ENCODE measurements at regions not wholly inside any gene's neighbourhood (a gene's known extent, or its start where the extent isn't known, plus 50 kb on each side); places are given as distances from the start of the nearest gene placed in this dataset.

DNA sequence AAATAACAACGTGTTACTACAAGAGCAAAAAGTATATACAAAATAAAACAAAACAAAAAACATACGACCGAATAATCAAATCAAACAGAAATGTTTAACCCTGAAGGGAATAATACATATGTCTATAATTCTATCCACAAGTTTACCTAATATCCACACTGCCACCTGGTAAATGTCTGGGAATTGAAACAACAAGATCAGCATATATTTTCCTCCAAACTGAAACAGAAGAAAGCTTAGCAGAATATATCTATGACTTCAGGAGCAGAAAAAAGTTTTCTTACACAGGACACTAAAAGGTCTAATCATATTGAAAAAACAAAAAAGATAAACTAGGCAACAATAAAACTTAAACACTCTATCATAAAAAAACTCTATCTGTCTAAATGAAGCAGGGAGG, 404.0 kb downstream of the CDH11 start:
- Histone ChIP-seq H3K27me3 (ENCODE audit: insufficient read depth, low read length) (no peaks in the 10 kb centered on the region), H3K4me3 (ENCODE audit: low read length) (no peak overlapping the region), H3K27ac (ENCODE audit: low read length) (no peak overlapping the region), H3K9ac (ENCODE audit: low read depth, low read length) (no peak overlapping the region), H3K36me3 (ENCODE audit: insufficient read depth, low read depth, low read length) (no peaks in the 10 kb centered on the region), H3K9me3 (ENCODE audit: insufficient read depth, low read depth, low read length) (no peaks in the 10 kb centered on the region), H3K4me1 (ENCODE audit: insufficient read depth, low read length) (no peaks in the 10 kb centered on the region)

DNA sequence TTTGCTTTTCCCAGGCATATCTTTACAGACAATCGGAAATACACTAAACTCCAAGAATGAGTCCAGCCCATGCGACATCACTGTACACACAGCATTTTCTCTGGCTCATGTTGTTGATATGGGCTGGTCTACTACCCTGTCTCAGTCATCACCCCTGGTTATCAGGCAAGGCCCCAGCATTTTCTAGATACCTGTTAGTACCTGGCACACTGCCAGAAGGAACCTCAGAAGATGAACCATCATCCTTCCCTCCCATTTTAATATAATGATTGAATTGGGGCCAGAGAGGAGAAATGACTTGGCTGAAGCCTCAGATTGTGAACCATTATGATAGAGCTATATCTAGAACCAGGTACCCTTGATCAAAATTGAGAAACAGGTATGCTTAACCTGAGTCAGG, 406.2 kb downstream of the CDH11 start:
- H3K9me3 ChIP-seq (ENCODE audit: insufficient read depth, low read depth, low read length): no peaks in the 10 kb centered on the region
- H3K27me3 ChIP-seq (ENCODE audit: insufficient read depth, low read length): no peaks in the 10 kb centered on the region
- H3K27ac ChIP-seq (ENCODE audit: low read length): no peak overlapping the region
- no peaks in the 10 kb centered on the region for H3K36me3 ChIP-seq (ENCODE audit: insufficient read depth, low read depth, low read length)
- no peak overlapping the region for H3K4me3 ChIP-seq (ENCODE audit: low read length)
- no peaks in the 10 kb centered on the region for H3K4me1 ChIP-seq (ENCODE audit: insufficient read depth, low read length)
- H3K9ac ChIP-seq (ENCODE audit: low read depth, low read length): no peak overlapping the region

DNA sequence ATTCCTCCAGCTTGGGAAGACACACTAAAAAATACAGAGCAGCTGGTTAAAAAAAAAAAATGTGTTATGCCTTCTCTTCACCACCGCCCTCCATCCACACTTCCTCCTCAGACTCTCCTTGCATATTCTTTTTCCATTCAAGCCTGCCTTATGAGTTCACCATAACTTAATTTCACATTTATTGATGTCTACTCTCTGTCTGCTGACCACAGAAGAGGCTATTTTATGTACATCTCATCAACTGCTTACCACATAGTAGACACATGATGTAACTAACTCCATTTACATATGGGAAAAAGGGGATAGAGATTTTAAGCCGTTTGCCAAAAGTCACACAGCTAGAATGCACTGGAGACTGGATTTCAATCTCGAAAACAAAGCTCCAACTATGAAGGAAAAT, 409.8 kb downstream of the CDH11 start:
- Histone ChIP-seq H3K36me3 (ENCODE audit: insufficient read depth, low read depth, low read length) (no peaks in the 10 kb centered on the region), H3K9ac (ENCODE audit: low read depth, low read length) (no peak overlapping the region), H3K27ac (ENCODE audit: low read length) (no peak overlapping the region), H3K9me3 (ENCODE audit: insufficient read depth, low read depth, low read length) (no peaks in the 10 kb centered on the region), H3K4me1 (ENCODE audit: insufficient read depth, low read length) (no peaks in the 10 kb centered on the region), H3K4me3 (ENCODE audit: low read length) (no peak overlapping the region), H3K27me3 (ENCODE audit: insufficient read depth, low read length) (no peaks in the 10 kb centered on the region)

DNA sequence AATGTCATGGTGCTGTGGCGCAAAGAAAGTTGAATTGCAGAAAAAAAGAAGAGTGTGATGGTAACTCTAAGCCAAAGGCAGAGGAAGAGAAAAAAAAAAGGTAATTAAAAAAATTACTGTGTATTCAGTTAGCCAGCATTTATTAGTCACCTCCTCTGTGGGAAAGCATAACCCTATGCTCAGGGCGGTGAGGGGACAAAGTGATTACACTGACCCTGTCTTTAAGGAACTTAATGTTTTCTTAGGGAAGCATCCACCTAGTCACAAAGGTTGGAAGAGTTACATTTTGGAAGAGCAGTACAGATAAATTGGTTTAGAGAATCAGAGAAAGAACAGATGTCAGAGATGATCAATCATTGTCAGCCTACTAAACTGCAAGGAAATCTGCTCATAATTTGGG, 410.3 kb downstream of the CDH11 start:
- Histone ChIP-seq H3K9ac (ENCODE audit: low read depth, low read length) (no peak overlapping the region), H3K4me3 (ENCODE audit: low read length) (no peak overlapping the region), H3K36me3 (ENCODE audit: insufficient read depth, low read depth, low read length) (no peaks in the 10 kb centered on the region), H3K4me1 (ENCODE audit: insufficient read depth, low read length) (no peaks in the 10 kb centered on the region), H3K27ac (ENCODE audit: low read length) (no peak overlapping the region), H3K9me3 (ENCODE audit: insufficient read depth, low read depth, low read length) (no peaks in the 10 kb centered on the region), H3K27me3 (ENCODE audit: insufficient read depth, low read length) (no peaks in the 10 kb centered on the region)

DNA sequence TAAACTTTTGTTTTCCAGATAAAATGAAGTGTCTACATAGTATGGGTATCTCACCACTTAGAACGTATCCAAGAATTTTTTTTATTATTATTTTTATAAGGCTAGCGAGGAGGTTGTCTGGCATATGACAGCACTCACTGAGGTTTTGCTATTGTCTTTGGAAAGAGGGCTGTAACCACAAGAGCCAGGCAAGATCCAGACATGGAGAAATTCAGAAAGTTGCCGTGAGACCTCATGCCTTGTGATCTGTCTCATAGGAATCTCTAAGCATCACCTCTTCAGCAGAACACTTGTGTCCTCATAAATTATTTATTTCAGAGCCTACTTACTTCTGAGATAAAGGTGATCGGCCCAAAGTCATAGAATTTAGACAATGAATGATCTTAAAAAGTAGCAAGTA, 410.8 kb downstream of the CDH11 start:
- Histone ChIP-seq H3K9ac (ENCODE audit: low read depth, low read length) (no peak overlapping the region), H3K27ac (ENCODE audit: low read length) (no peak overlapping the region), H3K27me3 (ENCODE audit: insufficient read depth, low read length) (no peaks in the 10 kb centered on the region), H3K36me3 (ENCODE audit: insufficient read depth, low read depth, low read length) (no peaks in the 10 kb centered on the region), H3K4me1 (ENCODE audit: insufficient read depth, low read length) (no peaks in the 10 kb centered on the region), H3K9me3 (ENCODE audit: insufficient read depth, low read depth, low read length) (no peaks in the 10 kb centered on the region), H3K4me3 (ENCODE audit: low read length) (no peak overlapping the region)

GRCh38 chr16:64705443-64705842, 416.4 kb downstream of the CDH11 start:
- no peaks in the 10 kb centered on the region for H3K9me3 ChIP-seq (ENCODE audit: insufficient read depth, low read depth, low read length)
- H3K36me3 ChIP-seq (ENCODE audit: insufficient read depth, low read depth, low read length): no peaks in the 10 kb centered on the region
- H3K27ac ChIP-seq (ENCODE audit: low read length): no peak overlapping the region
- H3K27me3 ChIP-seq (ENCODE audit: insufficient read depth, low read length): no peaks in the 10 kb centered on the region
- H3K4me1 ChIP-seq (ENCODE audit: insufficient read depth, low read length): no peaks in the 10 kb centered on the region
- H3K9ac ChIP-seq (ENCODE audit: low read depth, low read length): no peak overlapping the region
- H3K4me3 ChIP-seq (ENCODE audit: low read length): no peak overlapping the region

DNA sequence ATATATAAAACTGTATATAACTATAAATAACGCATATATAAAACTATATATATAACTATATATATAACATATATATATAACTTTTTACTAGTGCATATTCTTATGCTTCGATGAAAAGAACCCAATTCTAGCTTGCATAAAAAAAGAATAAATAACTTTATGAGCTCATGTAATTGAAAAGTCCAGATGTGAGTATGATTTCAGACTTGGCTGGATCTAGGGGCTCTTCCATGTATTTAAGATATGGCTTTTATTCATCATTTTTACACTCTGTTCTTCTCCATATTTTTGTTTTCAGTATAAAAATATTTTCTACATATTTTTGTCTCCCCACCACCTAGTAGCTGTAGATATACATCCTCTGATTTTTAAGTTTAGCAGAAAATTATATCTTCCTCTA, 417.5 kb downstream of the CDH11 start:
- H3K27me3 ChIP-seq (ENCODE audit: insufficient read depth, low read length): no peaks in the 10 kb centered on the region
- H3K4me3 ChIP-seq (ENCODE audit: low read length): no peak overlapping the region
- H3K36me3 ChIP-seq (ENCODE audit: insufficient read depth, low read depth, low read length): no peaks in the 10 kb centered on the region
- H3K9ac ChIP-seq (ENCODE audit: low read depth, low read length): no peak overlapping the region
- no peaks in the 10 kb centered on the region for H3K4me1 ChIP-seq (ENCODE audit: insufficient read depth, low read length)
- H3K27ac ChIP-seq (ENCODE audit: low read length): no peak overlapping the region
- no peaks in the 10 kb centered on the region for H3K9me3 ChIP-seq (ENCODE audit: insufficient read depth, low read depth, low read length)

- H3K27ac ChIP-seq (ENCODE audit: low read length): no peak overlapping the region
- no peaks in the 10 kb centered on the region for H3K36me3 ChIP-seq (ENCODE audit: insufficient read depth, low read depth, low read length)
- H3K4me3 ChIP-seq (ENCODE audit: low read length): no peak overlapping the region
- H3K27me3 ChIP-seq (ENCODE audit: insufficient read depth, low read length): no peaks in the 10 kb centered on the region
- H3K4me1 ChIP-seq (ENCODE audit: insufficient read depth, low read length): no peaks in the 10 kb centered on the region
- H3K9me3 ChIP-seq (ENCODE audit: insufficient read depth, low read depth, low read length): no peaks in the 10 kb centered on the region
- H3K9ac ChIP-seq (ENCODE audit: low read depth, low read length): no peak overlapping the region
Measured at GRCh38 chr16:64702415-64702814, 419.4 kb downstream of the CDH11 start.

DNA sequence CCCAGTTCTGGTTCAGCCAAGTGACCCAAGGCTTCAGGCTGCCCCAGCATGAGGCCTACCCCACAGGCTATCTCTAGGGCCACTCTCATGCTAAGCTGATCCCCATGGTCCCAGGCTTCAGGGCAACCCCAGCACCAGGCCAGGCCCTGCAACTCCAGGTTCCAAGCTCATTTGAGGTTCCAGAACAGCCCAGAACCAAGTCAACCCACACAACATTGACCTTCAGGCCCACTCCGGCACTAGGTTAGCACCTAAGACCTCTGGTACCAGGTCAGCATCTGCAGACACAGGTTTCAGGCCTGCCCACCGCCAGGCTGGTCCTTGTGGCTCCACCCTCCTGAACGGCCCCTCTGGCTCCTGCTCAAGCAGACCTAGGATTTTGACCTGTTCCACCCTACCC, 421.2 kb downstream of the CDH11 start:
- no peaks in the 10 kb centered on the region for H3K36me3 ChIP-seq (ENCODE audit: insufficient read depth, low read depth, low read length)
- no peak overlapping the region for H3K4me3 ChIP-seq (ENCODE audit: low read length)
- no peak overlapping the region for H3K9ac ChIP-seq (ENCODE audit: low read depth, low read length)
- no peaks in the 10 kb centered on the region for H3K9me3 ChIP-seq (ENCODE audit: insufficient read depth, low read depth, low read length)
- H3K27ac ChIP-seq (ENCODE audit: low read length): no peak overlapping the region
- H3K27me3 ChIP-seq (ENCODE audit: insufficient read depth, low read length): no peaks in the 10 kb centered on the region
- no peaks in the 10 kb centered on the region for H3K4me1 ChIP-seq (ENCODE audit: insufficient read depth, low read length)

DNA sequence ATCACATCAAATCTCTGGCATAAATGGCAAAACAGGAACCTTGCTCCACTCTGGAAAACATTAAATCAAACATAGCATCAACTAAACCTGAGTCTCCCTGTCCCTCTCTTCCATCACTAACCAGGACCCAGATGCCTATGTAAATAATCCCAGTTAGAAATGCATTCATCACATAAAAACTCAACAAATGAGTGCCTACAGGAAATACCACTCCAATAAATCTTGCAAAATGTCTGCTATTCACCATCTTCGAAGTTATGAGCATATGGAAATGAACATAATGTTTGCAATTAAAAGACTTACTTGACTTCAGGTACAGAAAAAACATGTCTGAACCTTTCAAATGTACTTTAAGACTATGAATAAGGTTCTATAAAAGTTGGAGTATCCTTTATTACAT, 425.0 kb downstream of the CDH11 start:
- no peaks in the 10 kb centered on the region for H3K9me3 ChIP-seq (ENCODE audit: insufficient read depth, low read depth, low read length)
- H3K9ac ChIP-seq (ENCODE audit: low read depth, low read length): no peak overlapping the region
- H3K36me3 ChIP-seq (ENCODE audit: insufficient read depth, low read depth, low read length): no peaks in the 10 kb centered on the region
- no peak overlapping the region for H3K4me3 ChIP-seq (ENCODE audit: low read length)
- H3K27ac ChIP-seq (ENCODE audit: low read length): no peak overlapping the region
- no peaks in the 10 kb centered on the region for H3K4me1 ChIP-seq (ENCODE audit: insufficient read depth, low read length)
- no peaks in the 10 kb centered on the region for H3K27me3 ChIP-seq (ENCODE audit: insufficient read depth, low read length)

GRCh38 chr16:64695684-64696083, 426.2 kb downstream of the CDH11 start:
- H3K4me1 ChIP-seq (ENCODE audit: insufficient read depth, low read length): no peaks in the 10 kb centered on the region
- H3K9me3 ChIP-seq (ENCODE audit: insufficient read depth, low read depth, low read length): no peaks in the 10 kb centered on the region

GRCh38 chr16:64693946-64694345, 427.9 kb downstream of the CDH11 start:
- no peaks in the 10 kb centered on the region for H3K9me3 ChIP-seq (ENCODE audit: insufficient read depth, low read depth, low read length)
- no peak overlapping the region for H3K9ac ChIP-seq (ENCODE audit: low read depth, low read length)
- no peaks in the 10 kb centered on the region for H3K36me3 ChIP-seq (ENCODE audit: insufficient read depth, low read depth, low read length)

More at GRCh38 chr16:64695684-64696083, 426.2 kb downstream of the CDH11 start:
- Histone ChIP-seq H3K36me3 (ENCODE audit: insufficient read depth, low read depth, low read length) (no peaks in the 10 kb centered on the region), H3K9ac (ENCODE audit: low read depth, low read length) (no peak overlapping the region), H3K4me3 (ENCODE audit: low read length) (no peak overlapping the region), H3K27ac (ENCODE audit: low read length) (no peak overlapping the region), H3K27me3 (ENCODE audit: insufficient read depth, low read length) (no peaks in the 10 kb centered on the region)

GRCh38 chr16:64687786-64688185, 434.1 kb downstream of the CDH11 start:
- no peak overlapping the region for H3K9ac ChIP-seq (ENCODE audit: low read depth, low read length)
- no peak overlapping the region for H3K4me3 ChIP-seq (ENCODE audit: low read length)
- H3K27me3 ChIP-seq (ENCODE audit: insufficient read depth, low read length): no peaks in the 10 kb centered on the region
- H3K4me1 ChIP-seq (ENCODE audit: insufficient read depth, low read length): no peaks in the 10 kb centered on the region
- H3K9me3 ChIP-seq (ENCODE audit: insufficient read depth, low read depth, low read length): no peaks in the 10 kb centered on the region
- H3K27ac ChIP-seq (ENCODE audit: low read length): no peak overlapping the region
- H3K36me3 ChIP-seq (ENCODE audit: insufficient read depth, low read depth, low read length): no peaks in the 10 kb centered on the region

More at GRCh38 chr16:64693946-64694345, 427.9 kb downstream of the CDH11 start:
- Histone ChIP-seq H3K4me1 (ENCODE audit: insufficient read depth, low read length) (no peaks in the 10 kb centered on the region), H3K27me3 (ENCODE audit: insufficient read depth, low read length) (no peaks in the 10 kb centered on the region), H3K27ac (ENCODE audit: low read length) (no peak overlapping the region), H3K4me3 (ENCODE audit: low read length) (no peak overlapping the region)

All from iPS-20b (cell line).